NAMALWA (cell line): ENCODE measurements at regions not wholly inside any gene's neighbourhood (a gene's known extent, or its start where the extent isn't known, plus 50 kb on each side); places are given as distances from the start of the nearest gene placed in this dataset.
"Not testable (repeated sequence)": the region's sequence is repeated elsewhere in the genome, so short reads cannot be mapped to it uniquely, and the experiment has no call there.

Experiments
- DNase-seq: peaks from one replicate; pipeline ENCODE4 v3.0.0-alpha.2; 2015; ENCODE audit warnings: low spot score

DNA sequence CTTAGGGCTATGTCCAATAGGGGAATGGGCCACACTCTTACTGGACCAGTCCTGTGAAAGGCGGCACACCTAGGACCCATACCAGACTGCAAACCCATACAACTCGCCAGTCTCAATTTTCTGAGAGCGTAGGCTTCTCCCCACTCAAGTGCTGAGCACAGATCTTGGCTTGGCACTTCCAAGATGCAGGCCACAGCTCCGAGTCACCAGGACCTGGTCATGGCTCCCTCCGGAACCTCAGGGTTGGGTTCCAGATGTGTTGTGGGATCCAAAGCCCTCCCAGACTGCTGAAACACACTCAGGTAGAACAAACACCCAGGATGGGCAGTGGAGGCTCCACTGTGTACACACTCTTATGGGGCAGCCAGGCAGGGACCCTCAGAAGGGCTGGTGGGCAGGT is 103.3 kb downstream of the TMEM144 start:
- no peak for DNase-seq

- no peak for DNase-seq
These were observed 104.6 kb downstream of the TMEM144 start for GRCh38 chr4:158314756-158315487.

DNA sequence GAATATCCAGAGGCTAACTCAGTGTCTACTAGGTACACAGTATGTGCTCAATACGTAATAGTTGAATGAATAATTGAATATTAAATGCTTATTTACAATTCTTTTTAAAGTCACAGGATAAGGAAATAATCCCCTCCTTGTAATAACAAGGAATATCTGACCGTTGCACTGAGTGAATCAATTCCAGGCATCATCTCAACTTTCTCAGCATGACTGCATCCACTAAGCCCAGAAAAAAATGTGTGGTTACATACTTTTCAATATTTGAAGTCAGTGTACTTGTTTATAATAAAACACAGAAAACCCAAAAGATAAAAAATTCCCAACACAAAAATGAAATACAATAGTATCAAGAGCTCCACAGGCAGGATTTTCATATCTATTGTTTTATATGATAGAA is 105.4 kb downstream of the TMEM144 start:
- DNase-seq: no peak

DNA sequence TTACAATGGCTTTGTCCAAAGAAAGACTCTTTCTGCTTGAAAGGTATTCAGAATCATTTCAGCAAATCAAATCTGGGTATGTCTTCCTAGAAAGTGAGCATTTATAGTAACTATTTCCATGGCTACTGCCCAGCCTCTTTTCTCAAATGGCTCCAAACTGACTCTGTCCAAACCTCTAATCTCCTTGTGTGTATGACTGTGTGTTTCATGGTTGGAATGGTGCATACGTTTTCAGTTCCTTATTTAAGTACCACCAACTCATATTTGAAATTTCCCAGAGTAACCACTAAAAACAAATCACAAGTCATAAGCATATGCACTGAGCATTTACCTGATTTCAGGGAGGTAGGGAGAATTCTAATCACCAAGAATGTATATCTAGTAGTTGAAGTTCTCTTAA is 106.0 kb downstream of the TMEM144 start:
- no peak for DNase-seq

- DNase-seq: no peak
These were observed 109.6 kb downstream of the TMEM144 start for GRCh38 chr4:158319880-158320279.

GRCh38 chr4:158322109-158322508 is 111.8 kb downstream of the TMEM144 start:
- no peak for DNase-seq

GRCh38 chr4:158327525-158327924 is 117.2 kb downstream of the TMEM144 start:
- DNase-seq: no peak

DNA sequence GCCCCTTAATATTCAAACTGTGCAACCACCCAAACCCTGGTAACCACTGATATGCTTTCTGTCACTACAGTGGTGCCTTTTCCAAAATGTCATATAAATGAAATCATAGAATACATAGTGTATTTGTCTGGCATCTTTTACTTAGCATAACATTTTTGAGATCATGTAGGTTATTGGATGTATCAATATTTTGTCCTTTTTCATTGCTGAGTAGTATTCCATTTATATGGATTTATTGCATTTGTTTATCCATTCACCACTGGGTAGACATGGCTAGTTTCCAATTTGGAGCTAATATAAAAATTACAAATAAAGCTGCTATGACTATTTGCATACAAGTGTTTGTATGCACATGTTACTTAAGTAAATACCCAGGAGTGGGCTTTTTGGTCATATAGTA is 121.6 kb downstream of the TMEM144 start:
- DNase-seq: no peak

DNA sequence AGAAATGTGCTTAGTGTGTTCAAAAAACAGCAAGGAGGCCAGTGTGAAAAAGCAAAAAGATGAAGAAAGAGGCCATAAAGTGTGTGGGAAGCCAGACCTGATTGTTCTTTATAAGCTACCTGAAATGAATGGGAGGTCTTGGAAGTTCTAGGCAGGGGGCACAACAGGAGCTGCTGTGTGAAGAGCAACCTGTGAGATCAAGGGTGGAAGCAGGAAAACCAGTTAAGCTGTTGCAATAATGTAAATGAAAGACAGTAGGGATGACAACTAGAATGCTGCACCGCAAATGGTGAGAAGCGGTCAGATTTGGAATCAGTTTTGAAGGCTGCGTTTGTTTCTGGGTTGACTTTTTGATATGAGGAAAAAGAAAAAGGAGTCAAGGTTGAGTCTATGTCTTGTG is 123.5 kb downstream of the TMEM144 start:
- DNase-seq: no peak

GRCh38 chr4:158341896-158342295 is 131.6 kb downstream of the TMEM144 start:
- DNase-seq: no peak

- no peak for DNase-seq
These were observed 136.3 kb downstream of the TMEM144 start for GRCh38 chr4:158346576-158346975.

- no peak for DNase-seq
These were observed 137.3 kb downstream of the TMEM144 start for GRCh38 chr4:158347556-158347955.

DNA sequence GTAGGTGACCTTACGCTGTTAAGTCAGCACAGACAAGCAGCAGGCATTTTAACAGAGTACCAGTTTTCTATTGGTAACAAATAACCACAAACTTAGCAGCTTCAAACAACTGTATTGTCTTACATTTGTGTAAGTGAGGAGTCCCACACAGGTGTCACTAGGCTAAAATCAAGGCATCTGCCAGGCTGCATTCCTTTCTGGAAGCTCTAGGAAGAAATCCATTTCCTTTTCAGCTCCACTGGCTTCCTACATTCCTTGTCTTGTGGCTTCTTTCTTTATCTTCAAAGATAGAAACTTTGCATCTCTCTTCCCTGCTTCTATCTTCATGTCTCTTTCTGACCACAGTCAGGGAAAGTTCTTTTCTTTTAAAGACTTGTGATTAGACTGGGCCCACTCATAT is 139.9 kb downstream of the TMEM144 start:
- DNase-seq: no peak

GRCh38 chr4:158353541-158354304 is 143.4 kb downstream of the TMEM144 start:
- no peak for DNase-seq

- DNase-seq: no peak
These were observed 146.0 kb downstream of the TMEM144 start for GRCh38 chr4:158356301-158356700.

GRCh38 chr4:158367932-158368441 is 153.7 kb upstream of the RXFP1 start:
- DNase-seq: not testable (repeated sequence)

DNA sequence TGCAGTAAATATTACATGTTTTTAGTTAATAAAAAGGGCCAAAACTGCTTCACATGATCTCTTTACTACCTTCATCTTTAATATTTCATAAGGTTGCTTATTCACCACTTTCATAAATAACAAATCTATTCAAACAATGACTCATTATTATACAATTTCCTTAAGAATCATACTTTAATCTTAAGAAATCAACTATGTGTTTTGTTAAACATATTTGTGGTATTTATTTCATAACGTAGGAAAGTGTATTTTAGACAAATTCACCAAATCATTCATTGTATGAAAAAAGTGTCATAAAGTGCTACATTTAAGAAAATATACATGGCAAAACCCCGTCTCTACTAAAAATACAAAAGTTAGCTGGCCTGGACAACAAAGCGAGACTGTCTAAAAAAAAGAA is 150.5 kb upstream of the RXFP1 start:
- no peak for DNase-seq

GRCh38 chr4:158374318-158374717 is 147.4 kb upstream of the RXFP1 start:
- DNase-seq: no peak

- no peak for DNase-seq
These were observed 145.4 kb upstream of the RXFP1 start for GRCh38 chr4:158376106-158376840.

DNA sequence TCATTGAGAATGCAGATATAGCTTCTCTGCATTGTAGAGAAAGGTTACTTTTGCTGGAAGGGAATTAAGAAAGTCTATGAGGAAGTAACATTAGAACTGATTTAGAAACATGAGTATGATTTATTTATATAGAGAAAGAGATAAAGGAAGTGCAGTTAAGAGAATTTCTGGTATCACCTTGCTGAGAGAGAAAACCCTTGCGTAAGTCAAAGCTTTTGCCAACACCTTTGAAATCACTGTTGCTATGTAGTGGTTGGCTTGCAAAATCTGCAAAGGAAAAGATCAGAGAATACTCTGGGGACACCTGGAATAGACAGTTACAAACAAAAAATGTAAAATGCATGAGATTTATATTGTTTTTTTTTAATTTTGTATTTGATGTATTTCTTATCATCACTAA is 137.3 kb upstream of the RXFP1 start:
- no peak for DNase-seq

- DNase-seq: no peak
These were observed 126.3 kb upstream of the RXFP1 start for GRCh38 chr4:158395343-158395742.

DNA sequence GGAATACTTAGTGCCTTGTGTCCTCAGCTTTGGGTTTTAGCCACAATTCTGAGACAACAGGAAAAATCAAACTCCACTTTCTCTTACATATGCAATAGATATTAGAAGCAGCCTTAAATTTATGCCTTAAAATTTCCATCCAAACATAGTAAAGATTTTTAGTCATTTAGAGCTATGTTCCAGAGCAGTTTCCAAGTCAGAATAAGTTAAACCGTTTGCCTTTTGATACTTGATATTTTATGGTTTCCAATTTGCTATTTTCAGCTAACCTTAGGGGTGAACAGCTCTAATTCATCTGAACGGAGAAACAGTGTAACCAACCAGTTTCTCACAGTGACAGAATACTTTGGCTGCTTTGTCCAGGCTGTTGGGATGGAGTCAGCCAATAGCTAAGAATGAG is 125.8 kb upstream of the RXFP1 start:
- no peak for DNase-seq

DNA sequence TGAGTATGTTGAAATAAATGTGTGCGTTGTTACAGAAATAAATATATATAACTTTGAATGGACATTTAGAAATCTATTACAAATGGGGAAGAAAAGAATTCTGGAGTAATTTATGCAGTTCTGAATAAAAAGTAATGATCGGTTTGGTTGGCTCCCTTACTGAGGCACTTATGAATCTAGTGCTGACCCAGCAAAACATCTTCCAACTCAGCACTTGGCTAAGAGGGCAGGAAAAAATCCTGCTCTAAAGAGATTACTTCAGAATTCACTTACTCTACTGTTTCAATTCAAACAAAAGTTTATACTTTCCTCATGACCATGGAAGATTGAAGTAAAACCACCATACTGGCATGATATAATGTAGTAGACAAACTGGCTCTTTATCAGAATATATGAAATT is 123.9 kb upstream of the RXFP1 start:
- DNase-seq: no peak
